ENCODE measurements at regions not wholly inside any gene's neighbourhood (a gene's known extent, or its start where the extent isn't known, plus 50 kb on each side); places are given as distances from the start of the nearest gene placed in this dataset.

- DNase-seq (ENCODE audit: low spot score) = no peak
- TF ChIP-seq CTCF (IDR thresholded peaks at IDR 0.05; ENCODE audit: extremely low read depth, missing control alignments) = no peak
Measured at GRCh38 chr4:3834186-3834662, 68.0 kb downstream of the ADRA2C start.

- TF ChIP-seq CTCF (IDR thresholded peaks at IDR 0.05; ENCODE audit: extremely low read depth, missing control alignments) = no peak
- no peak for DNase-seq (ENCODE audit: low spot score)
Measured at GRCh38 chr4:3834663-3835521, 68.7 kb downstream of the ADRA2C start.

- no peak for DNase-seq (ENCODE audit: low spot score)
- no peak for TF ChIP-seq CTCF (IDR thresholded peaks at IDR 0.05; ENCODE audit: extremely low read depth, missing control alignments)
Measured at GRCh38 chr4:3835527-3836405, 69.6 kb downstream of the ADRA2C start.

- TF ChIP-seq CTCF (IDR thresholded peaks at IDR 0.05; ENCODE audit: extremely low read depth, missing control alignments) = no peak
Measured at GRCh38 chr4:3836406-3836755, 70.2 kb downstream of the ADRA2C start.

GRCh38 chr4:3836756-3837601, 70.8 kb downstream of the ADRA2C start:
- DNase-seq (ENCODE audit: low spot score) = no peak
- TF ChIP-seq CTCF (IDR thresholded peaks at IDR 0.05; ENCODE audit: extremely low read depth, missing control alignments) = no peak

More at GRCh38 chr4:3836406-3836755, 70.2 kb downstream of the ADRA2C start:
- DNase-seq (ENCODE audit: low spot score) = no peak

- no peak for DNase-seq (ENCODE audit: low spot score)
- TF ChIP-seq CTCF (IDR thresholded peaks at IDR 0.05; ENCODE audit: extremely low read depth, missing control alignments) = no peak
Measured at GRCh38 chr4:3838437-3839380, 72.5 kb downstream of the ADRA2C start.

Data from GM20000 (cell line).